K562 (cell line): ENCODE measurements at regions not wholly inside any gene's neighbourhood (a gene's known extent, or its start where the extent isn't known, plus 50 kb on each side); places are given as distances from the start of the nearest gene placed in this dataset.
"Not testable (repeated sequence)": the region's sequence is repeated elsewhere in the genome, so short reads cannot be mapped to it uniquely, and the experiment has no call there.

Experiments used
- ATAC-seq: fragments of 200-7000 bp; cut with Tn5 transposase; 3 replicates; pipeline ENCODE4 v1.9.1; 2020; ENCODE audit warnings: moderate library complexity
- BruUV-seq: library from RNA; stranded (reverse); fragments of 400-500 nt; replicated peaks from 2 replicates; lab custom pipeline; 2021; lab: Mats Ljungman, UMichigan
- CTCF ChIA-PET: fragments of 300-600 bp; formaldehyde crosslinking; extraction: SDS; loops from one replicate; lab custom pipeline; 2021; ENCODE audit warnings: low intra/inter-chr PET ratio; lab: Yijun Ruan, JAX
- POLR2A ChIA-PET: fragments of 300-600, 350-650 bp; sonication (Branson Sonifier 250); formaldehyde crosslinking; extraction: SDS; loops from one replicate; lab custom pipeline; 2021; ENCODE audit warnings: antibody characterized with exemption, inconsistent platforms; lab: Yijun Ruan, JAX
- DNase-seq, 4 experiments: peaks; one replicate each; pipeline versions ENCODE4 v3.0.0 to v3.0.0-alpha.2; 2011 to 2018; ENCODE audit warnings: low spot score in 3 of 4, mixed read lengths in 3 of 4; ENCODE audit errors: extremely low read depth in 1 of 4
- FAIRE-seq: peaks from 2 replicates; lab custom pipeline; 2011; peaks lifted over from hg19 to GRCh38; lab: Jason Lieb, UNC
- H2AFZ ChIP-seq: 2 replicates; pipeline ENCODE4 v1.6.0; 2011; ENCODE audit warnings: low read depth, low read length, control low read depth, inconsistent platforms
- H3K27ac ChIP-seq: fragments of 200-600 bp; 3 replicates; pipeline ENCODE4 v1.8.0; 2011; ENCODE audit warnings: low read depth, mild to moderate bottlenecking, control low read depth, inconsistent platforms, low read length, moderate library complexity, mixed read lengths; ENCODE audit errors: extremely low read depth
- H3K27me3 ChIP-seq, 2 experiments: fragments of 300-600 bp in 1 of 2; 2 replicates in 1 of 2; 3 replicates in 1 of 2; pipeline versions ENCODE4 v1.6.0 to v1.8.0; 2011; ENCODE audit warnings: inconsistent platforms in 2 of 2, low read length in 2 of 2, mild to moderate bottlenecking in 1 of 2, mixed read lengths in 1 of 2, moderate library complexity in 1 of 2; ENCODE audit not compliant: control insufficient read depth in 2 of 2, insufficient read depth in 2 of 2
- H3K36me3 ChIP-seq: fragments of 300-600 bp; 3 replicates; pipeline ENCODE4 v1.8.0; 2011; ENCODE audit warnings: mild to moderate bottlenecking, low read length, inconsistent platforms; ENCODE audit not compliant: control insufficient read depth, insufficient read depth
- H3K4me1 ChIP-seq, 2 experiments: fragments of 200-600 bp in 1 of 2; replicated peaks in 1 of 2; 2 replicates in 1 of 2; 3 replicates in 1 of 2; pipeline versions ENCODE4 v1.5.1 to v1.8.0; 2011; ENCODE audit warnings: inconsistent platforms in 2 of 2, low read length in 2 of 2, mild to moderate bottlenecking in 1 of 2, mixed read lengths in 1 of 2, moderate library complexity in 1 of 2; ENCODE audit not compliant: control insufficient read depth in 2 of 2, insufficient read depth in 2 of 2
- H3K4me2 ChIP-seq: 2 replicates; pipeline ENCODE4 v1.6.1; 2011; ENCODE audit warnings: low read length, control low read depth, inconsistent platforms, mixed read lengths; ENCODE audit not compliant: insufficient read depth
- H3K4me3 ChIP-seq: fragments of 200-600 bp; sonication (generic), shearing (Covaris generic); 2 replicates; pipeline ENCODE4 v1.5.1; 2016; ENCODE audit warnings: control low read depth, inconsistent platforms
- H3K79me2 ChIP-seq: fragments of 200-600 bp; 3 replicates; pipeline ENCODE4 v1.8.0; 2011; ENCODE audit warnings: low read length, inconsistent platforms; ENCODE audit not compliant: control insufficient read depth, insufficient read depth
- H3K9ac ChIP-seq, 2 experiments: 2 replicates each; pipeline versions ENCODE4 v1.6.0 to v1.6.1; 2011; ENCODE audit warnings: low read depth in 2 of 2, low read length in 2 of 2, control low read depth in 1 of 2, inconsistent platforms in 1 of 2, mild to moderate bottlenecking in 1 of 2, mixed read lengths in 1 of 2; ENCODE audit not compliant: insufficient read depth in 1 of 2
- H3K9me1 ChIP-seq: one replicate; pipeline ENCODE4 v1.6.0; 2011; ENCODE audit warnings: inconsistent platforms, mild to moderate bottlenecking, low read length, moderate library complexity; ENCODE audit not compliant: control insufficient read depth, insufficient read depth
- H3K9me3 ChIP-seq: replicated peaks from 2 replicates; pipeline ENCODE4 v1.5.1; 2011; ENCODE audit warnings: low read depth, low read length, inconsistent platforms; ENCODE audit not compliant: control insufficient read depth, insufficient read depth
- H4K20me1 ChIP-seq: replicated peaks from 2 replicates; pipeline ENCODE4 v1.6.1; 2011; ENCODE audit warnings: low read length, inconsistent platforms, mixed read lengths; ENCODE audit not compliant: control insufficient read depth, insufficient read depth
- BDP1 ChIP-seq: IDR thresholded peaks from 3 replicates; pipeline ENCODE4 v1.6.1; 2011; ENCODE audit not compliant: insufficient read length, insufficient read depth
- GMEB1 ChIP-seq: fragments of 250-450 bp; sonication (Bioruptor Pico); IDR thresholded peaks from 2 replicates; pipeline ENCODE4 v1.4.0; 2020; ENCODE audit warnings: mild to moderate bottlenecking
- MLLT1 ChIP-seq, 2 experiments: fragments of 450-650 bp; IDR thresholded peaks; 2 replicates each; pipeline ENCODE4 v1.6.1; 2016
- NR2F6 ChIP-seq: fragments of 450-650 bp; formaldehyde crosslinking; IDR thresholded peaks from 2 replicates; pipeline ENCODE4 v1.4.0; 2020; ENCODE audit warnings: mild to moderate bottlenecking
- SAFB ChIP-seq: fragments of 200-400 bp; formaldehyde crosslinking; IDR thresholded peaks from 2 replicates; pipeline ENCODE4 v1.6.1; 2017; ENCODE audit warnings: low read depth, low read length, borderline replicate concordance
- THRB ChIP-seq: fragments of 450-650 bp; formaldehyde crosslinking; conservative IDR thresholded peaks from 2 replicates; pipeline ENCODE4 v1.4.0; 2022; ENCODE audit warnings: mild to moderate bottlenecking, missing genetic modification characterization
- ZBTB8A ChIP-seq: fragments of 450-650 bp; IDR thresholded peaks from 2 replicates; pipeline ENCODE4 v1.6.1; 2018; ENCODE audit warnings: mild to moderate bottlenecking, moderate library complexity; ENCODE audit not compliant: partially characterized antibody
- ZNF146 ChIP-seq: IDR thresholded peaks from one replicate; pipeline ENCODE4 v1.6.1; 2018; ENCODE audit warnings: missing compliant biosample characterization; ENCODE audit not compliant: unreplicated experiment
- ZNF280A ChIP-seq: fragments of 450-650 bp; IDR thresholded peaks from 2 replicates; pipeline ENCODE4 v1.6.1; 2018; ENCODE audit warnings: mild to moderate bottlenecking, low read depth; ENCODE audit not compliant: partially characterized antibody
- ZNF584 ChIP-seq: fragments of 200-800 bp; sonication (Bioruptor generic); IDR thresholded peaks from 2 replicates; pipeline ENCODE4 v1.6.1; 2016; ENCODE audit warnings: low read depth, mild to moderate bottlenecking, missing genetic modification characterization, missing compliant biosample characterization
- WGBS: fragments of 100-300 bp; shearing (Covaris generic); methylation state at CpG from one replicate; pipeline ENCODE4 v1.1.6; 2016; ENCODE audit warnings: low coverage, mixed read lengths; ENCODE audit not compliant: insufficient coverage; ENCODE audit errors: missing lambda C conversion rate; 5-methylcytosine and 5-hydroxymethylcytosine counted together
- in situ Hi-C: fragments of 300-500 bp; cut with MboI; formaldehyde crosslinking; loops from 4 replicates; pipeline ENCODE4 v1.15.0; 2018; ENCODE audit warnings: inconsistent platforms, mixed read lengths
- intact Hi-C: fragments of 100-400 bp; cut with micrococcal nuclease; formaldehyde crosslinking; loops from 2 replicates; pipeline ENCODE4 v1.14.2; 2022

- in situ Hi-C loops, H3K27me3 ChIP-seq, H3K4me1 ChIP-seq, intact Hi-C loops, H3K9me3 ChIP-seq, H3K9ac ChIP-seq, H3K4me2 ChIP-seq, H3K79me2 ChIP-seq, ATAC-seq, CTCF ChIA-PET, H3K9me1 ChIP-seq, H3K36me3 ChIP-seq, FAIRE-seq, H3K4me3 ChIP-seq, DNase-seq, H2AFZ ChIP-seq, H4K20me1 ChIP-seq, BruUV-seq, H3K27ac ChIP-seq: not testable (repeated sequence)
- 0% methylated on average over 2 of the region's 2 CpGs for WGBS
- peak; percentile 30 for TF ChIP-seq ZNF146 (CRISPR knock-in tag)
- POLR2A ChIA-PET, result interaction anchor here (0.6 kb wide), 1 partner anchor 318 kb away, joined by 3 read pairs; no protein-coding TSS in a partner anchor
Measured at GRCh38 chr10:35929962-35930361, 287.9 kb upstream of the FZD8 start.

- Histone ChIP-seq H3K4me3 (no peak overlapping the region), H3K9ac (no peak overlapping the region), H4K20me1 (no peaks in the 10 kb centered on the region), H3K36me3 (no peaks in the 10 kb centered on the region), H2AFZ (no peak overlapping the region), H3K9me1 (no peaks in the 10 kb centered on the region), H3K27me3 (no peaks in the 10 kb centered on the region), H3K4me1 (no peaks in the 10 kb centered on the region), H3K9me3 (no peaks in the 10 kb centered on the region), H3K27ac (no peak overlapping the region), H3K4me2 (no peak overlapping the region), H3K79me2 (no peaks in the 10 kb centered on the region)
- BruUV-seq, result no TSS peak
- no peak for ATAC-seq
- WGBS, result 0% methylated on average over 6 of the region's 6 CpGs
- CTCF ChIA-PET, result no interaction called here
- no peak for FAIRE-seq
- intact Hi-C loops (no loop called here), in situ Hi-C loops (no loop called here)
- DNase-seq, result no peak
- POLR2A ChIA-PET, result no interaction called here
- TF ChIP-seq ZNF280A, result no peak
- no peak for TF ChIP-seq THRB
- TF ChIP-seq GMEB1 (CRISPR knock-in tag), result no peak
- TF ChIP-seq SAFB, result no peak
- no peak for TF ChIP-seq NR2F6 (CRISPR knock-in tag)
- no peak for TF ChIP-seq ZBTB8A
- no peak for TF ChIP-seq MLLT1 (IDR thresholded peaks at IDR 0.05)
- no peak for TF ChIP-seq ZNF584 (CRISPR knock-in tag)
- TF ChIP-seq BDP1, result no peak
Measured at GRCh38 chr10:35928748-35929147, 286.7 kb upstream of the FZD8 start.
